HPDE6-E6E7 (cell line): ENCODE measurements at regions not wholly inside any gene's neighbourhood (a gene's known extent, or its start where the extent isn't known, plus 50 kb on each side); places are given as distances from the start of the nearest gene placed in this dataset.

Experiments
- DNase-seq: peaks from one replicate; pipeline ENCODE4 v3.0.0; 2011; ENCODE audit warnings: missing footprints; ENCODE audit errors: extremely low spot score

GRCh38 chr15:29917600-29918597, 95.6 kb upstream of the TJP1 start:
- no peak for DNase-seq

- no peak for DNase-seq
Measured at GRCh38 chr15:29914511-29914926, 92.3 kb upstream of the TJP1 start.

GRCh38 chr15:29913528-29914135, 91.4 kb upstream of the TJP1 start:
- DNase-seq: no peak

- DNase-seq: no peak
Measured at GRCh38 chr15:29911705-29912104, 89.4 kb upstream of the TJP1 start.

- DNase-seq: no peak
Measured at GRCh38 chr15:29910068-29910467, 87.8 kb upstream of the TJP1 start.

GRCh38 chr15:29904757-29905417, 82.6 kb upstream of the TJP1 start:
- no peak for DNase-seq

GRCh38 chr15:29903785-29904464, 81.7 kb upstream of the TJP1 start:
- DNase-seq: no peak

GRCh38 chr15:29903028-29903427, 80.8 kb upstream of the TJP1 start:
- no peak for DNase-seq

GRCh38 chr15:29900237-29901189, 78.2 kb upstream of the TJP1 start:
- DNase-seq: no peak

- DNase-seq: no peak
Measured at GRCh38 chr15:29896062-29896461, 73.8 kb upstream of the TJP1 start.

GRCh38 chr15:29891096-29891457, 68.8 kb upstream of the TJP1 start:
- DNase-seq: no peak

GRCh38 chr15:29890336-29891095, 68.2 kb upstream of the TJP1 start:
- no peak for DNase-seq

GRCh38 chr15:29889542-29890329, 67.5 kb upstream of the TJP1 start:
- no peak for DNase-seq

- DNase-seq: no peak
Measured at GRCh38 chr15:29888646-29889045, 66.4 kb upstream of the TJP1 start.

GRCh38 chr15:29887721-29888120, 65.5 kb upstream of the TJP1 start:
- no peak for DNase-seq

- DNase-seq: no peak
Measured at GRCh38 chr15:29885183-29885582, 62.9 kb upstream of the TJP1 start.

GRCh38 chr15:29883126-29883525, 60.9 kb upstream of the TJP1 start:
- DNase-seq: no peak

- no peak for DNase-seq
Measured at GRCh38 chr15:29880886-29881285, 58.6 kb upstream of the TJP1 start.

GRCh38 chr15:29880341-29880740, 58.1 kb upstream of the TJP1 start:
- DNase-seq: no peak
